ENCODE measurements at regions not wholly inside any gene's neighbourhood (a gene's known extent, or its start where the extent isn't known, plus 50 kb on each side); places are given as distances from the start of the nearest gene placed in this dataset.

- no peak for TF ChIP-seq CTCF (IDR thresholded peaks at IDR 0.05 in 4 of 5, conservative IDR thresholded peaks at IDR 0.05 in 1 of 5)
- TF ChIP-seq POLR2A (IDR thresholded peaks at IDR 0.05) = no peak
These were observed 259.8 kb downstream of the FBXO8 start for GRCh38 chr4:174023641-174024040.
